Caco-2 (cell line): ENCODE measurements at regions not wholly inside any gene's neighbourhood (a gene's known extent, or its start where the extent isn't known, plus 50 kb on each side); places are given as distances from the start of the nearest gene placed in this dataset.

ENCODE experiments used
- BruUV-seq: library from RNA; stranded (reverse); fragments of 400-500 nt; replicated peaks from 2 replicates; lab custom pipeline; 2021; lab: Mats Ljungman, UMichigan
- CTCF ChIA-PET: fragments of 300-600 bp; sonication (Branson Sonifier 250); formaldehyde crosslinking; loops from one replicate; lab custom pipeline; 2022; ENCODE audit warnings: antibody characterized with exemption; lab: Charles Lee
- POLR2A ChIA-PET: fragments of 300-600 bp; sonication (Branson Sonifier 250); formaldehyde crosslinking; loops from one replicate; lab custom pipeline; 2022; ENCODE audit warnings: antibody characterized with exemption; lab: Charles Lee
- DNase-seq, 2 experiments: peaks; one replicate each; pipeline versions ENCODE4 v3.0.0 to v3.0.0-alpha.2; 2020 to 2022
- H3K27me3 ChIP-seq: replicated peaks from 2 replicates; pipeline ENCODE4 v1.6.0; 2011; ENCODE audit warnings: low read length; ENCODE audit not compliant: control insufficient read depth, insufficient read depth
- H3K36me3 ChIP-seq: 2 replicates; pipeline ENCODE4 v1.5.1; 2011; ENCODE audit warnings: low read length; ENCODE audit not compliant: control insufficient read depth, insufficient read depth
- H3K4me1 ChIP-seq: fragments of 250-450 bp; sonication (Bioruptor Pico); 2 replicates; pipeline ENCODE4 v1.5.1; 2020; ENCODE audit warnings: mild to moderate bottlenecking
- H3K4me3 ChIP-seq: 2 replicates; pipeline ENCODE4 v1.5.1; 2011; ENCODE audit warnings: low read depth, mild to moderate bottlenecking, control low read depth, low read length
- H3K9me3 ChIP-seq: fragments of 250-450 bp; sonication (Bioruptor Pico); 2 replicates; pipeline ENCODE4 v1.5.1; 2020; ENCODE audit warnings: mild to moderate bottlenecking, moderate library complexity
- H3K27ac Mint-ChIP-seq: one replicate; pipeline ENCODE4 v1.8.0; 2022; ENCODE audit warnings: mixed read lengths; ENCODE audit not compliant: unreplicated experiment
- H3K27me3 Mint-ChIP-seq: one replicate; pipeline ENCODE4 v1.8.0; 2022; ENCODE audit warnings: mixed read lengths; ENCODE audit not compliant: insufficient read depth, unreplicated experiment
- H3K36me3 Mint-ChIP-seq: one replicate; pipeline ENCODE4 v1.8.0; 2022; ENCODE audit warnings: mild to moderate bottlenecking, mixed read lengths; ENCODE audit not compliant: insufficient read depth, unreplicated experiment
- H3K4me1 Mint-ChIP-seq: one replicate; pipeline ENCODE4 v1.8.0; 2022; ENCODE audit warnings: low read depth, mixed read lengths; ENCODE audit not compliant: unreplicated experiment
- H3K4me3 Mint-ChIP-seq: one replicate; pipeline ENCODE4 v1.8.0; 2022; ENCODE audit warnings: mild to moderate bottlenecking, moderate library complexity, mixed read lengths; ENCODE audit not compliant: unreplicated experiment
- H3K9me3 Mint-ChIP-seq: one replicate; pipeline ENCODE4 v1.8.0; 2022; ENCODE audit warnings: mixed read lengths; ENCODE audit not compliant: unreplicated experiment
- intact Hi-C: fragments of 100-400 bp; cut with micrococcal nuclease; formaldehyde crosslinking; loops from one replicate; pipeline ENCODE4 v1.10.0; 2022; ENCODE audit not compliant: unreplicated experiment
- TF ChIP-seq, protein P1 (sequence below), 2 experiments: fragments of 200-600 bp in 1 of 2; IDR thresholded peaks; 1 replicate in 1 of 2; 2 replicates in 1 of 2; pipeline versions ENCODE4 v1.5.1 to v1.8.0; 2011 to 2022; ENCODE audit warnings: antibody characterized with exemption in 1 of 2, control low read depth in 1 of 2, inconsistent platforms in 1 of 2, low read depth in 1 of 2, low read length in 1 of 2, mild to moderate bottlenecking in 1 of 2, moderate library complexity in 1 of 2; ENCODE audit not compliant: insufficient read depth in 1 of 2, severe bottlenecking in 1 of 2, unreplicated experiment in 1 of 2

DNA sequence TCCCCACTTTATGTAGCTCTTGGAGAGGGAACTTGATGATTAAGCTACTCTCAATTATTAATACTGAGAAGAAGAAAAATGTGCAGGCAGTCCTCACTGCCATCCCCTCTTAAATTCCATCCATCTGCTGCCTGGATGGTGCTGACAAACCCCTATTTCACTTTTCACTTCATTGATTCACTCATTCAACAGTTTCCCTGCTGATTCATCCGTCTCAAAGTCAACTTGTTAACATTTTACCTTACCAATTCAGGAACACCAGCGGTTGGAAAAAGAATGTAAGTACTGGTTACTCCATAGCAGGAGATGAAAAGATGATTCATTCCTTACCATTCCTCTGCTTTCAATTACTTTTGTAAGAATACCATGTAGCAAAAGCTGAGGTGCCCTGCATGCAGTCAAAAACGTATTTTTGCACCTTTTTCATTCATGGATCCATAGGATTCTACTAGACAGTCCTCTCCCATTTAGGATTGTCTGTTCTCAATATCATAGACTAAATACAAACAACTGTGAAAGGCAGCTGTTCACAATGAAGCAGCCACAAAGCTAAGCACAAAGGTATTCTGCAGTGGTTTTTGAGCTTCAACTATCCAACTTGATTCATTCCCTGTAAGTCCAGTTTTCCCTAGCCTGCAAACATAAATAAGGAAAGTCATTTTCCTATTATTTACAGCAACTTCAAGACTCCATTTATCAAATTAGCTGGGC, 262.0 kb downstream of the MREG start:
- Histone ChIP-seq H3K36me3 (no peaks in the 10 kb centered on the region), H3K27me3 (no peaks in the 10 kb centered on the region), H3K4me1 (peaks cover 23% of the 10 kb centered on the region), H3K9me3 (no peaks in the 10 kb centered on the region), H3K4me3 (no peak overlapping the region)
- Mint-ChIP-seq H3K4me1 (peaks cover 24% of the 10 kb centered on the region), H3K4me3 (no peak overlapping the region), H3K9me3 (peaks cover 26% of the 10 kb centered on the region), H3K27me3 (no peaks in the 10 kb centered on the region), H3K36me3 (no peaks in the 10 kb centered on the region), H3K27ac (peak overlapping the region; percentile 30)
- no TSS peak for BruUV-seq
- intact Hi-C loops = no loop called here
- no peak for DNase-seq
- TF ChIP-seq, protein P1, sequence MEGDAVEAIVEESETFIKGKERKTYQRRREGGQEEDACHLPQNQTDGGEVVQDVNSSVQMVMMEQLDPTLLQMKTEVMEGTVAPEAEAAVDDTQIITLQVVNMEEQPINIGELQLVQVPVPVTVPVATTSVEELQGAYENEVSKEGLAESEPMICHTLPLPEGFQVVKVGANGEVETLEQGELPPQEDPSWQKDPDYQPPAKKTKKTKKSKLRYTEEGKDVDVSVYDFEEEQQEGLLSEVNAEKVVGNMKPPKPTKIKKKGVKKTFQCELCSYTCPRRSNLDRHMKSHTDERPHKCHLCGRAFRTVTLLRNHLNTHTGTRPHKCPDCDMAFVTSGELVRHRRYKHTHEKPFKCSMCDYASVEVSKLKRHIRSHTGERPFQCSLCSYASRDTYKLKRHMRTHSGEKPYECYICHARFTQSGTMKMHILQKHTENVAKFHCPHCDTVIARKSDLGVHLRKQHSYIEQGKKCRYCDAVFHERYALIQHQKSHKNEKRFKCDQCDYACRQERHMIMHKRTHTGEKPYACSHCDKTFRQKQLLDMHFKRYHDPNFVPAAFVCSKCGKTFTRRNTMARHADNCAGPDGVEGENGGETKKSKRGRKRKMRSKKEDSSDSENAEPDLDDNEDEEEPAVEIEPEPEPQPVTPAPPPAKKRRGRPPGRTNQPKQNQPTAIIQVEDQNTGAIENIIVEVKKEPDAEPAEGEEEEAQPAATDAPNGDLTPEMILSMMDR (IDR thresholded peaks at IDR 0.05; ENCODE audit: insufficient read depth in 1 of 2, low read depth in 1 of 2, low read length in 1 of 2, severe bottlenecking in 1 of 2, unreplicated experiment in 1 of 2) = no peak
- ChIA-PET CTCF (no interaction called here), POLR2A (no interaction called here)

DNA sequence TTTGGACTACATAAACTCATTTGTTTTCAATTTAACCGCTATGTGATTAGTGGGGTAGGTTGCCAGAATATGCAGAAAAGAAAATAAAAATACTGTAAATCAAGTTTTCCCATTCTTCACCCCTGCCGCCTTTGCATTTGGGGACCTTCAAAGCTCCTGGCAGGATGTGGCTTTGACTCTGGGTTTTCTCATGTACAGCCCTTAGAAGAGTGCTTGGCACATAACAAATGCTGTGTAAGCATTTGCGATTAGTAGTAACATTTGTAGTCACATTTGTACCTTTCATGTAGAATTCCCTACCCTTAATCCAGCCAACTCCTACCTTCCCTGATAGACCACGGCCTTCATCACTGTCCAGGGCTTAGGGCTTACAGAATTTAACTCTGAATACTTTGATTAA, 262.6 kb downstream of the MREG start:
- Mint-ChIP-seq H3K9me3 (peaks cover 20% of the 10 kb centered on the region), H3K36me3 (no peaks in the 10 kb centered on the region), H3K4me3 (no peak overlapping the region), H3K27ac (peak overlapping the region; percentile 30), H3K27me3 (no peaks in the 10 kb centered on the region), H3K4me1 (peaks cover 24% of the 10 kb centered on the region)
- Histone ChIP-seq H3K4me1 (peaks cover 23% of the 10 kb centered on the region), H3K9me3 (no peaks in the 10 kb centered on the region), H3K4me3 (no peak overlapping the region), H3K27me3 (no peaks in the 10 kb centered on the region), H3K36me3 (no peaks in the 10 kb centered on the region)
- ChIA-PET CTCF (no interaction called here), POLR2A (no interaction called here)
- no TSS peak for BruUV-seq
- TF ChIP-seq, protein P1 (IDR thresholded peaks at IDR 0.05; ENCODE audit: insufficient read depth in 1 of 2, low read depth in 1 of 2, low read length in 1 of 2, severe bottlenecking in 1 of 2, unreplicated experiment in 1 of 2) = no peak
- DNase-seq = no peak
- intact Hi-C loops = no loop called here

DNA sequence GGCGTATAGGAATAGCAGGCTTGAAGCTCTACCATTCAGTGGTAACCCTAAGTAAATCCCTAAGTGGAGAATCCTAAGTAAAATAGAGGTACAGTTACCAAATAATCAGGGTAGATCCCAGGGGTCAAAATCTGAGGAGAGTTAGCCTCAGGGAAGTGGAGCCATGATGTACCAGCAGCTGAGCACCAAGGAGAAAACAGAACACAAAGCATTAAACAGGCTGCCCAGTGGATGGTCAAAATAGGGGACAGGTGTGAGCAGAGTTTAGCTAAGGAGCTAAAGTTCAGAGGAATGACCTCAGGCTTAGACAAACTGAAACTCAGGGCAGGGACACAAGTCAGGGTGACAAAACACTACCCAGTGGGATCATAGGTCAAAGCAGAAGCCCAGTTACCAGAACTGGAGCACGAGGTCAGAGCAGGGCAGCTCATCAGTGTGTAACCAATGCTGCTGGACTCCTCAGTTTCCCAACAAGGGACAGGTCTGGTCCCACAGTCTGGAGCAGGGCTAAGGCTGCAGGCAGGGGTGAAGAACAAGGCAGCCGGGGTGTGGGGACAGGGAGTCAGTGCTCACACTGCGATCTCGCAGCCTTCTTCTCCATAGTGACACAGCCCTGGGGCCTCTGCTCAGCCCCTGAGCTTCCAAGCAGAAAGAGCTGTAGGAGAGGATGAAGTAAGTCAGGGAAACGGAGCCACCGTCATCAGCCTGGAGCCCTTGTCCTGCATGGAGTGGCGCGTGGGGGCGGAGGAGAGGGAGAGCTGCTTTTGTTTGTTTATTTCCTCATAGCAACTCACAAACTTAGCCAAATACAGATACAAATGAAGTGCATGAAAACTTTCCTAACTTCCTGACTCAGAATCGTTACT, 264.0 kb downstream of the MREG start:
- no peaks in the 10 kb centered on the region for H3K36me3 ChIP-seq
- no peaks in the 10 kb centered on the region for H3K27me3 Mint-ChIP-seq
- no peak overlapping the region for H3K4me3 Mint-ChIP-seq
- H3K36me3 Mint-ChIP-seq = no peaks in the 10 kb centered on the region
- H3K27ac Mint-ChIP-seq = peak overlapping the region; percentile 70
- ChIA-PET POLR2A (no interaction called here), CTCF (no interaction called here)
- no peaks in the 10 kb centered on the region for H3K27me3 ChIP-seq
- H3K4me1 Mint-ChIP-seq = peaks cover 21% of the 10 kb centered on the region
- no peaks in the 10 kb centered on the region for H3K9me3 ChIP-seq
- BruUV-seq = no TSS peak
- intact Hi-C loops = loop anchor here (1.0 kb wide), 1 partner anchor 23 kb away; no protein-coding TSS in a partner anchor
- DNase-seq = peak; percentile 39 to 42
- H3K4me1 ChIP-seq = peaks cover 23% of the 10 kb centered on the region
- no peak overlapping the region for H3K4me3 ChIP-seq
- H3K9me3 Mint-ChIP-seq = peaks cover 5% of the 10 kb centered on the region
- TF ChIP-seq, protein P1 (IDR thresholded peaks at IDR 0.05; ENCODE audit: insufficient read depth in 1 of 2, low read depth in 1 of 2, low read length in 1 of 2, severe bottlenecking in 1 of 2, unreplicated experiment in 1 of 2) = no peak
